ENCODE measurements at regions not wholly inside any gene's neighbourhood (a gene's known extent, or its start where the extent isn't known, plus 50 kb on each side); places are given as distances from the start of the nearest gene placed in this dataset.

DNA sequence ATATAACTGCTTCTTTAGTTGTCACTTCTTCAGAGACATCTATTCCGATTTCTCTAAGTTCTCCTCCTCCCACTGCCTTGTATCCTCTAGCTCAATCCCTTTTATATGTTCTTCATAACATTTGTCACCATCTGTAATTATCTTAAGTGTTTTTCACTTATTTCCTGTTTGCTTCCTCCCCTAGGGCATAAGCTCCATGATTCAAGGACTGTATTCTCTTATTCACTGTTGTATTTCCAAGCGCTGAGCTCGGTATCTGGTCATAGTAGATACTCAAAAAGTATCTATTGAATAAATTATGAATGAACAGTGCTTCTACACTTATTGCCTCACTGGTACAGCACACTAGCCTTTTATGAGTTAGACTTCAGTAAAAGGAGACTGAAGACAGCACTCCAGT, 109.0 kb upstream of the TMPO start:
- H3K4me1 ChIP-seq: peaks cover 0 to 4% (median 0%) of the 10 kb centered on the region in 4 donors
- WGBS, 2 donors: 45 to 59% methylated on average over 3 of the region's 3 CpGs

DNA sequence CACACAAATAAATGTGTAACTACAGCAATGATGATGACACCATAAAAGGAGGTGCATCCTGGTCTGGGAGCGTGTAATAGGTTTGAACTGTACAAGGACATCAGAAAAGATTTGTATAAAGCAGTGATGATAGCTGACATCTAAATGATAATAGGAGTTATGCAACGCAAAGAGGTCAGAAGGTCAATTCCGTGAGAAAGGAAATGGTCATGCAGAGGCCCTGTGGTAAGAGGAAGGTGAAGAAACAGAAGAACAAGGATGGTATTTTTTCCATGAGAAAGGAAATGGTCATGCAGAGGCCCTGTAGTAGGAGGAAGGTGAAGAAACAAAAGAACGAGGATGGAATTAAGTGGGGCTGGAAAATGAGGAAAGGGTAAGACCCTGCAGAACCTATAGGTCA, 106.7 kb upstream of the TMPO start:
- Histone ChIP-seq H3K27me3 (no peaks in the 10 kb centered on the region), H3K4me1 (no peaks in the 10 kb centered on the region)
- 66 to 68% methylated on average over 4 of the region's 4 CpGs for WGBS, 2 donors

More for the DNA sequence above, 109.0 kb upstream of the TMPO start:
- Histone ChIP-seq H3K27me3 (no peaks in the 10 kb centered on the region), H3K27ac (no peak overlapping the region), H3K4me3 (no peak overlapping the region), H3K9me3 (no peaks in the 10 kb centered on the region), H3K36me3 (no peaks in the 10 kb centered on the region)
- no peak for TF ChIP-seq EP300 (IDR thresholded peaks at IDR 0.05)
- no peak for TF ChIP-seq POLR2A (IDR thresholded peaks at IDR 0.05)
- TF ChIP-seq, protein P1, sequence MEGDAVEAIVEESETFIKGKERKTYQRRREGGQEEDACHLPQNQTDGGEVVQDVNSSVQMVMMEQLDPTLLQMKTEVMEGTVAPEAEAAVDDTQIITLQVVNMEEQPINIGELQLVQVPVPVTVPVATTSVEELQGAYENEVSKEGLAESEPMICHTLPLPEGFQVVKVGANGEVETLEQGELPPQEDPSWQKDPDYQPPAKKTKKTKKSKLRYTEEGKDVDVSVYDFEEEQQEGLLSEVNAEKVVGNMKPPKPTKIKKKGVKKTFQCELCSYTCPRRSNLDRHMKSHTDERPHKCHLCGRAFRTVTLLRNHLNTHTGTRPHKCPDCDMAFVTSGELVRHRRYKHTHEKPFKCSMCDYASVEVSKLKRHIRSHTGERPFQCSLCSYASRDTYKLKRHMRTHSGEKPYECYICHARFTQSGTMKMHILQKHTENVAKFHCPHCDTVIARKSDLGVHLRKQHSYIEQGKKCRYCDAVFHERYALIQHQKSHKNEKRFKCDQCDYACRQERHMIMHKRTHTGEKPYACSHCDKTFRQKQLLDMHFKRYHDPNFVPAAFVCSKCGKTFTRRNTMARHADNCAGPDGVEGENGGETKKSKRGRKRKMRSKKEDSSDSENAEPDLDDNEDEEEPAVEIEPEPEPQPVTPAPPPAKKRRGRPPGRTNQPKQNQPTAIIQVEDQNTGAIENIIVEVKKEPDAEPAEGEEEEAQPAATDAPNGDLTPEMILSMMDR (IDR thresholded peaks at IDR 0.05): no peak
- DNase-seq (ENCODE audit: low spot score in 2 of 2): no peak

DNA sequence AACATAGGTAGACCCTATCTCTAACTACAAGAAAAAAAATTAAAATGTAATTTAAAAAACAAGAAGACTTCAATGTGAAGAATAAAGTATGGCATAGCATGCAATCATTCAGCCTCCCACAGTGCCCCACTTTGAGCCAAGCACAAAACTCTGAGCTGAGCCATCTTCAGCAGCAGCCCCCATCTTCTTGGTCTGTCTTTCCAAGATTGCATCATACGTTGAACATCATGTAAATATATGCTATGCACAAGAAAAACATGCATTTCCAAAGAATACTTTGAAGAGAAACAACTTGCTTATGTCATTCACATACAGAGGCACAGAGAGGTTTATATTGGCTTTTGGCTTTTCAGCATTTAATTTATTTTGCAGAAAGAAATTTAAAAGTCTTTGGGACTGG, 105.8 kb upstream of the TMPO start:
- WGBS, 2 donors: 61 to 62% methylated on average over 1 of the region's 1 CpG

More for the DNA sequence above, 106.7 kb upstream of the TMPO start:
- H3K36me3 ChIP-seq: no peaks in the 10 kb centered on the region
- no peak for DNase-seq (ENCODE audit: low spot score in 2 of 2)
- TF ChIP-seq EP300 (IDR thresholded peaks at IDR 0.05) (no peak), POLR2A (IDR thresholded peaks at IDR 0.05) (no peak)
- TF ChIP-seq, protein P1 (IDR thresholded peaks at IDR 0.05): no peak
- H3K4me3 ChIP-seq: no peak overlapping the region
- H3K9me3 ChIP-seq: no peaks in the 10 kb centered on the region
- no peak overlapping the region for H3K27ac ChIP-seq

DNA sequence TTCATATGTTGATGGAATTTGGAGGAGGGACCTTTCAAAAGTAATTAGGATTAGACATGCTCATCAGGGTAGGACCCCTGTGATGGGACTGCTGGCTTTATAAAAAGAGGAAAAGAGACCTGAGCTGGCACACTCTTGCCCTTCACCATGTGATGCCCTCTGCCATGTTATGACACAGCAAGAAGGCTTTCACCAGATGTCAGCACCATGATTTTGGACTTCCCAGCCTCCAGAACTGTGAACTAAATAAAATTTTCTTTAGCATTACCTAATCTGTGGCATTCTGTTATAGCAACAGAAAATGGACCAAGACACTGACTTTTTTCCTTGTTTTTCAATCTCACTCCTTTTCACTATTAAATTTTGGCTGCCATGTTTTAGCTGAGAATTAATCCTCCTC, 105.0 kb upstream of the TMPO start:
- TF ChIP-seq, protein P1 (IDR thresholded peaks at IDR 0.05): no peak
- H3K4me3 ChIP-seq: no peak overlapping the region
- H3K36me3 ChIP-seq: no peaks in the 10 kb centered on the region
- H3K4me1 ChIP-seq: no peaks in the 10 kb centered on the region
- H3K27ac ChIP-seq: no peak overlapping the region
- no peak for DNase-seq (ENCODE audit: low spot score in 2 of 2)
- no peaks in the 10 kb centered on the region for H3K27me3 ChIP-seq
- H3K9me3 ChIP-seq: no peaks in the 10 kb centered on the region

More for the DNA sequence above, 105.8 kb upstream of the TMPO start:
- no peak for TF ChIP-seq POLR2A (IDR thresholded peaks at IDR 0.05)
- TF ChIP-seq, protein P1 (IDR thresholded peaks at IDR 0.05): no peak
- no peak for TF ChIP-seq EP300 (IDR thresholded peaks at IDR 0.05)
- H3K4me3 ChIP-seq: no peak overlapping the region
- H3K27ac ChIP-seq: no peak overlapping the region
- H3K27me3 ChIP-seq: no peaks in the 10 kb centered on the region
- no peaks in the 10 kb centered on the region for H3K4me1 ChIP-seq
- H3K36me3 ChIP-seq: no peaks in the 10 kb centered on the region
- no peaks in the 10 kb centered on the region for H3K9me3 ChIP-seq
- DNase-seq (ENCODE audit: low spot score in 2 of 2): no peak

DNA sequence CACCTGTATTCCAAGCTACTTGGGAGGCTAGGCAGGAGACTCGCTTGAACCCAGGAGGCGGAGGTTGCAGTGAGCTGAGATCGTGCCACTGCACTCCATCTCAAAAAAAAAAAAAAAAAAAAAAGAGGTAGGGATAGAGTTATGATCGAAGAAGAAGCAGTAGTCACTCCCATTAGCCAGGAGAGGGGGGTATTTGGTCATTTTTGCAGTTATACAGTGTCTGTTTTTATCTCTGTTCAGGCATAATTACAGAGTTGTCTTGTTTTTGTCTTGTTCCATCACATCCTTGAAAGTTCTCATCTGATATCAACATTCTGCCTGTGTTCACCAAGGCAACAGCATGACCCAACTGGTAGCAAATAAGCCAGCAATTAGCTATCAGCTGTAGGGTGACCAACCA, 98.5 kb upstream of the TMPO start:
- TF ChIP-seq EP300 (IDR thresholded peaks at IDR 0.05) (no peak), POLR2A (IDR thresholded peaks at IDR 0.05) (no peak)
- TF ChIP-seq, protein P1 (IDR thresholded peaks at IDR 0.05): no peak
- WGBS, 2 donors: 61 to 63% methylated on average over 4 of the region's 4 CpGs
- no peak for DNase-seq (ENCODE audit: low spot score in 2 of 2)
- Histone ChIP-seq H3K9me3 (no peaks in the 10 kb centered on the region), H3K4me3 (no peak overlapping the region), H3K4me1 (peaks cover 0 to 35% (median 18%) of the 10 kb centered on the region in 4 donors), H3K36me3 (no peaks in the 10 kb centered on the region), H3K27ac (peak overlapping the region in 2 of 4 donors; percentile 54 to 77), H3K27me3 (no peaks in the 10 kb centered on the region)

Measured in tibial nerve (tissue), 4 donors.